HEK293T (cell line): ENCODE measurements at regions not wholly inside any gene's neighbourhood (a gene's known extent, or its start where the extent isn't known, plus 50 kb on each side); places are given as distances from the start of the nearest gene placed in this dataset.

Experiments used
- ARNT ChIP-seq: fragments of 450-650 bp; IDR thresholded peaks from 2 replicates; pipeline ENCODE4 v1.6.1; 2017; ENCODE audit warnings: mild to moderate bottlenecking
- BHLHE40 ChIP-seq: fragments of 450-650 bp; IDR thresholded peaks from 2 replicates; pipeline ENCODE4 v1.6.1; 2016; ENCODE audit warnings: mild to moderate bottlenecking, moderate library complexity, borderline replicate concordance
- CTBP1 ChIP-seq: fragments of 450-650 bp; IDR thresholded peaks from 2 replicates; pipeline ENCODE4 v1.6.1; 2016; ENCODE audit warnings: borderline replicate concordance
- ELF4 ChIP-seq: fragments of 450-650 bp; IDR thresholded peaks from 2 replicates; pipeline ENCODE4 v1.6.1; 2017; ENCODE audit warnings: antibody characterized with exemption
- FOXA1 ChIP-seq: fragments of 450-650 bp; IDR thresholded peaks from 2 replicates; pipeline ENCODE4 v1.6.1; 2016; ENCODE audit warnings: mild to moderate bottlenecking
- FOXK2 ChIP-seq: fragments of 450-650 bp; IDR thresholded peaks from 2 replicates; pipeline ENCODE4 v1.6.1; 2016; ENCODE audit warnings: mild to moderate bottlenecking
- FOXM1 ChIP-seq: fragments of 450-650 bp; IDR thresholded peaks from 2 replicates; pipeline ENCODE4 v1.6.1; 2017; ENCODE audit warnings: mild to moderate bottlenecking, borderline replicate concordance
- HDGF ChIP-seq: fragments of 450-650 bp; IDR thresholded peaks from 2 replicates; pipeline ENCODE4 v1.6.1; 2017; ENCODE audit warnings: antibody characterized with exemption, borderline replicate concordance
- L3MBTL2 ChIP-seq: fragments of 450-650 bp; conservative IDR thresholded peaks from 2 replicates; pipeline ENCODE4 v1.6.1; 2016; ENCODE audit warnings: mild to moderate bottlenecking
- LEF1 ChIP-seq: fragments of 450-650 bp; IDR thresholded peaks from 2 replicates; pipeline ENCODE4 v1.6.1; 2017; ENCODE audit warnings: mild to moderate bottlenecking, borderline replicate concordance
- NFRKB ChIP-seq: fragments of 450-650 bp; IDR thresholded peaks from 2 replicates; pipeline ENCODE4 v1.6.1; 2016; ENCODE audit warnings: mild to moderate bottlenecking, moderate library complexity
- SP1 ChIP-seq: fragments of 450-650 bp; IDR thresholded peaks from 2 replicates; pipeline ENCODE4 v1.6.1; 2017
- SUZ12 ChIP-seq: fragments of 450-650 bp; IDR thresholded peaks from 2 replicates; pipeline ENCODE4 v1.6.1; 2016; ENCODE audit warnings: mild to moderate bottlenecking
- TARDBP ChIP-seq: fragments of 450-650 bp; IDR thresholded peaks from 2 replicates; pipeline ENCODE4 v1.6.1; 2016

- TF ChIP-seq FOXM1 = no peak
- no peak for TF ChIP-seq ARNT
- no peak for TF ChIP-seq SUZ12
- no peak for TF ChIP-seq NFRKB
- TF ChIP-seq BHLHE40 = no peak
- no peak for TF ChIP-seq SP1
- no peak for TF ChIP-seq FOXK2
- no peak for TF ChIP-seq TARDBP
- no peak for TF ChIP-seq FOXA1
- TF ChIP-seq HDGF = no peak
- no peak for TF ChIP-seq CTBP1
- TF ChIP-seq LEF1 = no peak
- no peak for TF ChIP-seq L3MBTL2
- TF ChIP-seq ELF4 = no peak
These were observed 486.9 kb downstream of the MIAT start for GRCh38 chr22:27144321-27144720.
